Ishikawa (cell line): ENCODE measurements at regions not wholly inside any gene's neighbourhood (a gene's known extent, or its start where the extent isn't known, plus 50 kb on each side); places are given as distances from the start of the nearest gene placed in this dataset.

ENCODE experiments used
- CEBPB ChIP-seq: IDR thresholded peaks from 2 replicates; pipeline ENCODE4 v1.6.1; 2012
- FOXM1 ChIP-seq: IDR thresholded peaks from 2 replicates; pipeline ENCODE4 v1.6.1; 2012; ENCODE audit warnings: low read depth, borderline replicate concordance
- NFIC ChIP-seq: IDR thresholded peaks from 2 replicates; pipeline ENCODE4 v1.6.1; 2012
- RAD21 ChIP-seq: IDR thresholded peaks from 2 replicates; pipeline ENCODE4 v1.6.1; 2012; ENCODE audit warnings: low read depth
- YY1 ChIP-seq: IDR thresholded peaks from 2 replicates; pipeline ENCODE4 v1.6.1; 2012; ENCODE audit warnings: low read depth
- ZBTB7A ChIP-seq: IDR thresholded peaks from 2 replicates; pipeline ENCODE4 v1.6.1; 2012; ENCODE audit warnings: low read depth
- TF ChIP-seq, protein P1 (sequence below): IDR thresholded peaks from 2 replicates; pipeline ENCODE4 v1.6.1; 2012
- TF ChIP-seq, protein P2 (sequence below): IDR thresholded peaks from 2 replicates; pipeline ENCODE4 v1.6.1; 2012; ENCODE audit warnings: low read depth, mild to moderate bottlenecking

DNA sequence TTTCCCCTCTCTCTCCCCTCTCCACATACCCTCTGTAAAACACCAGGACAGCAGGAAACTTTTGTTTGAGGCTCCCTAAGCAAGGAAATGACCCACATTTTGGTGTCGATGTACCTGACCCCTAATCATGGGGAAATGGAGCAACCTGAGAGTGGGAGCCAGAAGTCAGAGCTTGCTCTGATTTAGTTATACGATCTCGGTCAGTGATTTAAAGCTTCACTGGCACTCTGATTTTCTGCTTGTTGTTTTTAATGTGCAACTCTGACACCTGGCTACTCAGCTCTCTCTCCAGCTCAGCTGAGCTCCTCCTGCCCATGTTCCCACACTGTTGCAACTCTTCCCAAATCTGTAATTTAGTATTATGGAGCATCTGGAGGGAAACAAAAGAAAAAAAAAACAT is 408.6 kb downstream of the ADAM29 start:
- TF ChIP-seq FOXM1 (no peak), RAD21 (no peak), YY1 (no peak), NFIC (no peak), ZBTB7A (no peak), CEBPB (no peak)
- TF ChIP-seq, protein P1, sequence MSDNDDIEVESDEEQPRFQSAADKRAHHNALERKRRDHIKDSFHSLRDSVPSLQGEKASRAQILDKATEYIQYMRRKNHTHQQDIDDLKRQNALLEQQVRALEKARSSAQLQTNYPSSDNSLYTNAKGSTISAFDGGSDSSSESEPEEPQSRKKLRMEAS, result no peak
- TF ChIP-seq, protein P2, sequence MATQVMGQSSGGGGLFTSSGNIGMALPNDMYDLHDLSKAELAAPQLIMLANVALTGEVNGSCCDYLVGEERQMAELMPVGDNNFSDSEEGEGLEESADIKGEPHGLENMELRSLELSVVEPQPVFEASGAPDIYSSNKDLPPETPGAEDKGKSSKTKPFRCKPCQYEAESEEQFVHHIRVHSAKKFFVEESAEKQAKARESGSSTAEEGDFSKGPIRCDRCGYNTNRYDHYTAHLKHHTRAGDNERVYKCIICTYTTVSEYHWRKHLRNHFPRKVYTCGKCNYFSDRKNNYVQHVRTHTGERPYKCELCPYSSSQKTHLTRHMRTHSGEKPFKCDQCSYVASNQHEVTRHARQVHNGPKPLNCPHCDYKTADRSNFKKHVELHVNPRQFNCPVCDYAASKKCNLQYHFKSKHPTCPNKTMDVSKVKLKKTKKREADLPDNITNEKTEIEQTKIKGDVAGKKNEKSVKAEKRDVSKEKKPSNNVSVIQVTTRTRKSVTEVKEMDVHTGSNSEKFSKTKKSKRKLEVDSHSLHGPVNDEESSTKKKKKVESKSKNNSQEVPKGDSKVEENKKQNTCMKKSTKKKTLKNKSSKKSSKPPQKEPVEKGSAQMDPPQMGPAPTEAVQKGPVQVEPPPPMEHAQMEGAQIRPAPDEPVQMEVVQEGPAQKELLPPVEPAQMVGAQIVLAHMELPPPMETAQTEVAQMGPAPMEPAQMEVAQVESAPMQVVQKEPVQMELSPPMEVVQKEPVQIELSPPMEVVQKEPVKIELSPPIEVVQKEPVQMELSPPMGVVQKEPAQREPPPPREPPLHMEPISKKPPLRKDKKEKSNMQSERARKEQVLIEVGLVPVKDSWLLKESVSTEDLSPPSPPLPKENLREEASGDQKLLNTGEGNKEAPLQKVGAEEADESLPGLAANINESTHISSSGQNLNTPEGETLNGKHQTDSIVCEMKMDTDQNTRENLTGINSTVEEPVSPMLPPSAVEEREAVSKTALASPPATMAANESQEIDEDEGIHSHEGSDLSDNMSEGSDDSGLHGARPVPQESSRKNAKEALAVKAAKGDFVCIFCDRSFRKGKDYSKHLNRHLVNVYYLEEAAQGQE, result no peak
